Activated CD4-positive, alpha-beta T cell treated with anti-CD3 and anti-CD28 coated beads, Interleukin-2, amount 10 ng/mL, durations not matched to agents 7 days and 5 days (primary cell): ENCODE measurements at regions not wholly inside any gene's neighbourhood (a gene's known extent, or its start where the extent isn't known, plus 50 kb on each side); places are given as distances from the start of the nearest gene placed in this dataset.

Experiments
- CTCF ChIA-PET: fragments of 350-600 bp; sonication (Branson Sonifier 250); formaldehyde crosslinking; loops from one replicate; lab custom pipeline; 2021; ENCODE audit warnings: antibody characterized with exemption; lab: Charles Lee
- POLR2A ChIA-PET: fragments of 350-600 bp; sonication (Branson Sonifier 250); formaldehyde crosslinking; loops from one replicate; lab custom pipeline; 2021; ENCODE audit warnings: antibody characterized with exemption; lab: Charles Lee
- DNase-seq: peaks from one replicate; pipeline ENCODE4 v3.0.0-alpha.2; 2020
- H3K27ac Mint-ChIP-seq: one replicate; pipeline ENCODE4 v1.8.0; 2021; ENCODE audit warnings: mild to moderate bottlenecking, moderate library complexity, mixed read lengths
- H3K27me3 Mint-ChIP-seq: one replicate; pipeline ENCODE4 v1.8.0; 2021; ENCODE audit warnings: mixed read lengths
- H3K36me3 Mint-ChIP-seq: one replicate; pipeline ENCODE4 v1.8.0; 2021; ENCODE audit warnings: low read depth, mixed read lengths
- H3K4me1 Mint-ChIP-seq: one replicate; pipeline ENCODE4 v1.8.0; 2021; ENCODE audit warnings: mixed read lengths
- H3K4me3 Mint-ChIP-seq: one replicate; pipeline ENCODE4 v1.8.0; 2021; ENCODE audit warnings: mild to moderate bottlenecking, moderate library complexity, mixed read lengths
- H3K9me3 Mint-ChIP-seq: one replicate; pipeline ENCODE4 v1.8.0; 2021; ENCODE audit warnings: mixed read lengths

GRCh38 chr6:145329257-145329656 lies 406.1 kb downstream of the EPM2A start:
- Mint-ChIP-seq H3K9me3 (no peaks in the 10 kb centered on the region), H3K4me1 (no peaks in the 10 kb centered on the region), H3K4me3 (no peak overlapping the region), H3K27me3 (no peaks in the 10 kb centered on the region), H3K27ac (no peak overlapping the region), H3K36me3 (no peaks in the 10 kb centered on the region)
- POLR2A ChIA-PET: no interaction called here
- CTCF ChIA-PET: no interaction called here
- DNase-seq: no peak

DNA sequence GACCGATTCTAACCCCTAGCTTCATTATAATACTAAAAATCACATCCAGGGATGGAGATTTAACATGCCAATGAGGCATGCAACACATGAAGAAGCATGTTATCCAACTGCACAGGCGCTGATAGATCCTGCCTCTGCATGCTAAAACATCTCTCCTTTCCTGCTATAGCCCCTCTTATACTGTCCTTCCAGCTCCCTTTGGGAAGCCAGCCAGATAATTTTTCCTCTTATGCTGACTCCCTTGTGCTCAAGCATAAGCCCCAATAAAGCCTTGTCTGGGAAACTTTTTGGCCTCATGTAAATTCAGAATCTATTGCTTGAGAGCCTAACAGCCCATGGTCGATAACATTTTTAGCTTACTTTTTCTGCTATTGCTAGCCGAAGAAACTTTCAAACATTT lies 404.3 kb downstream of the EPM2A start:
- H3K36me3 Mint-ChIP-seq: no peaks in the 10 kb centered on the region
- ChIA-PET CTCF (no interaction called here), POLR2A (no interaction called here)
- H3K4me1 Mint-ChIP-seq: no peaks in the 10 kb centered on the region
- H3K27ac Mint-ChIP-seq: no peak overlapping the region
- no peak for DNase-seq
- no peaks in the 10 kb centered on the region for H3K9me3 Mint-ChIP-seq
- H3K27me3 Mint-ChIP-seq: no peaks in the 10 kb centered on the region
- H3K4me3 Mint-ChIP-seq: no peak overlapping the region

DNA sequence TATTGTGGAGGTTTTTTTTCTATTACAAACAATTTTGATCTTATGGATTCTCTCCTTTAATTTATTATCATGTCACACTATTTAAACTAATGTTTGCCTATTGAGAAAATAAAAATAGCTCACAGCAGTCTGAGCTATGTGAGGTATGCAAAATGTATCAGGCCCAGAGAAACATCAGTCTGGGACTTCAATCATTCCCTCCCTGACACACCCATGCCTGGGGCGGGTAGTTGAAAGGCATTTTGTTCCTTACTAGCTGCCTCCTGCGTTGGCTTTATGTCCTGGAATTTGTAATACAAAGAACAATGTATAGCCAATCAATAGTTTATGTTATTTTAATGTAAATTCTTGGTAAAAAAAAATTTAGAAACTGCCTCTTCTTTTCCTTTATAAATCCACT lies 403.3 kb downstream of the EPM2A start:
- no peaks in the 10 kb centered on the region for H3K9me3 Mint-ChIP-seq
- no peaks in the 10 kb centered on the region for H3K27me3 Mint-ChIP-seq
- no peaks in the 10 kb centered on the region for H3K4me1 Mint-ChIP-seq
- H3K27ac Mint-ChIP-seq: no peak overlapping the region
- H3K4me3 Mint-ChIP-seq: no peak overlapping the region
- no peak for DNase-seq
- ChIA-PET POLR2A (no interaction called here), CTCF (interaction anchor here (1.2 kb wide), 1 partner anchor 14 kb away, joined by 3 read pairs; no protein-coding TSS in a partner anchor)
- no peaks in the 10 kb centered on the region for H3K36me3 Mint-ChIP-seq

- Mint-ChIP-seq H3K4me1 (no peaks in the 10 kb centered on the region), H3K36me3 (no peaks in the 10 kb centered on the region), H3K27ac (no peak overlapping the region), H3K4me3 (no peak overlapping the region), H3K27me3 (no peaks in the 10 kb centered on the region), H3K9me3 (no peaks in the 10 kb centered on the region)
- ChIA-PET CTCF (no interaction called here), POLR2A (no interaction called here)
- DNase-seq: no peak
Measured at GRCh38 chr6:145336119-145336518, 399.2 kb downstream of the EPM2A start.

DNA sequence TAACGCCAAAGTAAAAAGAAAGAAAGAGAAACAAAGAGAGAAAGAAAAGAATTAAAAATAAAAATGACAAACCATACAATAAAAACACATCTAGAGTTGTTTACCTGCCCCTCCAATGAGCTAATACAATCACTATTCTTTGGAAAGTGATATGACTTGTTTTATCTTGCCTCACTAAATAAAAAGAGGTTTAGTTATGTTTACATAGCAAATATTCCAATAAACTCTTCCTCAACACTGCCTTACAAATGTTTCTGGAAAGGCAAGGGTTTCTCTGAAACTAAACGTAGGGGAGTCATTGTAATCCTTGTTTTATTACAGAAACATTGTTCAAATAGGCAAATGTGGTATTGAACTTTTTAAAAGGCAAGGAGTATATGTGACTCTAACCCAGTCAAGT lies 396.2 kb downstream of the EPM2A start:
- CTCF ChIA-PET: no interaction called here
- no peak overlapping the region for H3K27ac Mint-ChIP-seq

GRCh38 chr6:145340256-145340655 lies 395.1 kb downstream of the EPM2A start:
- Mint-ChIP-seq H3K27ac (no peak overlapping the region), H3K36me3 (no peaks in the 10 kb centered on the region), H3K4me1 (no peaks in the 10 kb centered on the region), H3K9me3 (no peaks in the 10 kb centered on the region), H3K4me3 (no peak overlapping the region), H3K27me3 (no peaks in the 10 kb centered on the region)
- POLR2A ChIA-PET: no interaction called here
- CTCF ChIA-PET: no interaction called here
- DNase-seq: no peak

More for the DNA sequence above, 396.2 kb downstream of the EPM2A start:
- H3K4me1 Mint-ChIP-seq: no peaks in the 10 kb centered on the region
- DNase-seq: no peak
- no peak overlapping the region for H3K4me3 Mint-ChIP-seq
- H3K9me3 Mint-ChIP-seq: no peaks in the 10 kb centered on the region
- H3K27me3 Mint-ChIP-seq: no peaks in the 10 kb centered on the region
- POLR2A ChIA-PET: no interaction called here
- H3K36me3 Mint-ChIP-seq: no peaks in the 10 kb centered on the region

GRCh38 chr6:145345094-145345493 lies 390.2 kb downstream of the EPM2A start:
- H3K4me1 Mint-ChIP-seq: no peaks in the 10 kb centered on the region
- H3K27ac Mint-ChIP-seq: no peak overlapping the region
- no peak for DNase-seq
- ChIA-PET CTCF (no interaction called here), POLR2A (no interaction called here)
- H3K4me3 Mint-ChIP-seq: no peak overlapping the region
- H3K9me3 Mint-ChIP-seq: no peaks in the 10 kb centered on the region
- H3K27me3 Mint-ChIP-seq: no peaks in the 10 kb centered on the region
- H3K36me3 Mint-ChIP-seq: no peaks in the 10 kb centered on the region

- Mint-ChIP-seq H3K4me3 (no peak overlapping the region), H3K27me3 (no peaks in the 10 kb centered on the region), H3K4me1 (no peaks in the 10 kb centered on the region), H3K36me3 (no peaks in the 10 kb centered on the region), H3K9me3 (no peaks in the 10 kb centered on the region), H3K27ac (no peak overlapping the region)
- no peak for DNase-seq
- ChIA-PET CTCF (no interaction called here), POLR2A (no interaction called here)
Measured at GRCh38 chr6:145347216-145347615, 388.1 kb downstream of the EPM2A start.

- Mint-ChIP-seq H3K9me3 (no peaks in the 10 kb centered on the region), H3K4me3 (no peak overlapping the region), H3K36me3 (no peaks in the 10 kb centered on the region), H3K4me1 (no peaks in the 10 kb centered on the region), H3K27me3 (no peaks in the 10 kb centered on the region), H3K27ac (no peak overlapping the region)
- POLR2A ChIA-PET: no interaction called here
- CTCF ChIA-PET: interaction anchor here (0.7 kb wide), 1 partner anchor 836 kb away, joined by 4 read pairs; no protein-coding TSS in a partner anchor
- no peak for DNase-seq
Measured at GRCh38 chr6:145349950-145350510, 385.3 kb downstream of the EPM2A start.

DNA sequence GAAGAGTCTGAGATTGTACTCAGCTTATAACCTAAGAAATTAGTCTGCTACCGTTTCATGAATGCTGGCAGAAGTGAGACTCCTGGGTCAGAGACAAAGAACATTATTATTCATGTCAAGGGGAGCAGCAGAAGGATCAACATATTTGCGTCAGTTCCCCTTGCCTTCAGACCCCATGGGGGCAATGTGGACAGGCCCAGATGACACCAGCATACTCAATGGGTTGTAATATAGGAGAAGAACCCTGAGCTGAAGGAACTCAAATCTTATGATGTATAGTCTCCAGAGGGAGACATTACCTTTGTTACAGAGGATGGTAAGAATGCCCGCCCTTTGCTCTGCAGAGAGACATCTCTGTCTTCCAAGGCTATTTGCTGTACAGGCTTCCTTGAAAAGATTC lies 384.4 kb downstream of the EPM2A start:
- ChIA-PET POLR2A (no interaction called here), CTCF (no interaction called here)
- no peaks in the 10 kb centered on the region for H3K27me3 Mint-ChIP-seq
- H3K9me3 Mint-ChIP-seq: no peaks in the 10 kb centered on the region
- DNase-seq: no peak
- no peaks in the 10 kb centered on the region for H3K36me3 Mint-ChIP-seq
- H3K4me3 Mint-ChIP-seq: no peak overlapping the region
- H3K4me1 Mint-ChIP-seq: no peaks in the 10 kb centered on the region
- no peak overlapping the region for H3K27ac Mint-ChIP-seq

GRCh38 chr6:145352382-145353080 lies 382.8 kb downstream of the EPM2A start:
- H3K27ac Mint-ChIP-seq: no peak overlapping the region
- no peaks in the 10 kb centered on the region for H3K9me3 Mint-ChIP-seq
- ChIA-PET CTCF (no interaction called here), POLR2A (no interaction called here)
- H3K27me3 Mint-ChIP-seq: no peaks in the 10 kb centered on the region
- no peaks in the 10 kb centered on the region for H3K36me3 Mint-ChIP-seq
- no peak overlapping the region for H3K4me3 Mint-ChIP-seq
- DNase-seq: no peak
- H3K4me1 Mint-ChIP-seq: no peaks in the 10 kb centered on the region

- ChIA-PET POLR2A (no interaction called here), CTCF (no interaction called here)
- DNase-seq: no peak
- no peaks in the 10 kb centered on the region for H3K4me1 Mint-ChIP-seq
- no peak overlapping the region for H3K4me3 Mint-ChIP-seq
- H3K27me3 Mint-ChIP-seq: no peaks in the 10 kb centered on the region
- no peaks in the 10 kb centered on the region for H3K9me3 Mint-ChIP-seq
- no peak overlapping the region for H3K27ac Mint-ChIP-seq
- no peaks in the 10 kb centered on the region for H3K36me3 Mint-ChIP-seq
Measured at GRCh38 chr6:145360865-145361264, 374.5 kb downstream of the EPM2A start.

DNA sequence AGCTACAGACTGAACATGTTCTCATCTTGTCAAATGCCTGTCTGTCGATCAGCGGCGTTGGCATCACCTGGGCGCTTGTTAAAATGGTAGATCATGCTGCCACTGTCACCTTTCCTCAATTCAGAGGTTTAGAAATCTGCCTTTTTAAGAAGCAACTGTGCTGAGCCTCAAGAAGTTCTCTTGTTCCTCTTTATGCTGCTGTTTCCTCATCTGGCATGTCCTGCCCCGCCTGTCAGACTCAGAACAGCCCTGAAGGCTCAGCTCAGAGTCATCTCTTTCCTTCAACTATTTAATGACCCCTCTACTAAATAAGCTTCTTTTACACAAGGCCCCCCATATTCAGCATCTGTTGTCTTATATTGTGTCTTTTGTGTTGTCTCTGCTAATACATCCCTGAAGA lies 368.2 kb downstream of the EPM2A start:
- ChIA-PET POLR2A (no interaction called here), CTCF (no interaction called here)
- Mint-ChIP-seq H3K4me3 (no peak overlapping the region), H3K9me3 (peaks cover 3% of the 10 kb centered on the region), H3K4me1 (peaks cover 2% of the 10 kb centered on the region), H3K27me3 (no peaks in the 10 kb centered on the region), H3K36me3 (no peaks in the 10 kb centered on the region), H3K27ac (no peak overlapping the region)
- DNase-seq: no peak

DNA sequence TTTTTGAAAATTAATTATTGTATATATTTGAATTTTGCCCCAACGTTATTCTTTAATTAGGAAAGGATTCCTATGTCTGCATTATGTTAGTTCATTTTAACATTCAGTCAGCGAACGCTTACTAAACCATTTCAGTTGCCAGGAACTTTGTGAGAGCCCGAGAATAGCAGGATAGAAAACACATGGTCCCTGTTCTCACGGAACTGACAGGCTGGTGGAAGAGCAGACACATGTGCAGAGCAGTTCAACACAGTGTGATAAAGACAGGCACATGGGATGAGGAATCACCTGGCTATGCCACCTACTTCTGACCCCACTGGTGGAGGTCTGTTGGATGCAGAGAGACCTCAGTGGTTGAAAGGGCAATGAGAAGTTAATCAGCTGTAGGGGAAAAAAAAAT lies 367.2 kb downstream of the EPM2A start:
- Mint-ChIP-seq H3K27ac (no peak overlapping the region), H3K9me3 (peaks cover 4% of the 10 kb centered on the region), H3K4me1 (peaks cover 9% of the 10 kb centered on the region), H3K36me3 (no peaks in the 10 kb centered on the region), H3K4me3 (no peak overlapping the region), H3K27me3 (no peaks in the 10 kb centered on the region)
- no peak for DNase-seq
- POLR2A ChIA-PET: no interaction called here
- CTCF ChIA-PET: no interaction called here
